PC-3 (cell line): ENCODE measurements at regions not wholly inside any gene's neighbourhood (a gene's known extent, or its start where the extent isn't known, plus 50 kb on each side); places are given as distances from the start of the nearest gene placed in this dataset.

Experiments
- ATAC-seq: fragments of 200-7000 bp; cut with Tn5 transposase; 2 replicates; pipeline ENCODE4 v1.9.1; 2020; ENCODE audit warnings: mild to moderate bottlenecking, moderate library complexity
- BruUV-seq: library from RNA; stranded (reverse); fragments of 400-500 nt; replicated peaks from 2 replicates; lab custom pipeline; 2021; lab: Mats Ljungman, UMichigan
- CTCF ChIA-PET: fragments of 300-600 bp; sonication (Branson Sonifier 250); formaldehyde crosslinking; loops from one replicate; lab custom pipeline; 2022; ENCODE audit warnings: antibody characterized with exemption; lab: Charles Lee
- POLR2A ChIA-PET: fragments of 300-600 bp; sonication (Branson Sonifier 250); formaldehyde crosslinking; loops from one replicate; lab custom pipeline; 2022; ENCODE audit warnings: antibody characterized with exemption; ENCODE audit not compliant: unreplicated experiment; lab: Charles Lee
- DNase-seq: peaks from one replicate; pipeline ENCODE4 v3.0.0-alpha.2; 2015
- H2AFZ ChIP-seq: fragments of 300-600 bp; sonication (generic); 2 replicates; pipeline ENCODE4 v1.6.0; 2016; ENCODE audit warnings: antibody characterized with exemption, low read length
- H3F3A ChIP-seq: fragments of 300-600 bp; sonication (generic); one replicate; pipeline ENCODE4 v1.6.0; 2017; ENCODE audit warnings: antibody characterized with exemption, low read length, control low read depth, mild to moderate bottlenecking; ENCODE audit not compliant: unreplicated experiment
- H3K27ac ChIP-seq: fragments of 300-600 bp; sonication (generic); 2 replicates; pipeline ENCODE4 v1.5.1; 2016; ENCODE audit warnings: mild to moderate bottlenecking, low read length
- H3K27me3 ChIP-seq: fragments of 300-600 bp; sonication (generic); 2 replicates; pipeline ENCODE4 v1.6.1; 2016; ENCODE audit warnings: low read length, mixed read lengths
- H3K36me3 ChIP-seq: fragments of 300-600 bp; sonication (generic); 2 replicates; pipeline ENCODE4 v1.6.1; 2016; ENCODE audit warnings: low read depth, mixed run types, low read length, mixed read lengths
- H3K4me1 ChIP-seq: fragments of 300-600 bp; sonication (generic); 2 replicates; pipeline ENCODE4 v1.5.1; 2016; ENCODE audit warnings: low read length; ENCODE audit not compliant: insufficient read depth
- H3K4me2 ChIP-seq: fragments of 300-600 bp; sonication (generic); 2 replicates; pipeline ENCODE4 v1.6.0; 2016; ENCODE audit warnings: low read length
- H3K4me3 ChIP-seq: fragments of 300-600 bp; sonication (generic); 2 replicates; pipeline ENCODE4 v1.5.1; 2016; ENCODE audit warnings: mild to moderate bottlenecking, low read length, mixed read lengths
- H3K79me2 ChIP-seq: fragments of 300-600 bp; sonication (generic); 2 replicates; pipeline ENCODE4 v1.6.1; 2017; ENCODE audit warnings: low read length, mixed read lengths
- H3K9ac ChIP-seq: fragments of 300-600 bp; sonication (generic); 2 replicates; pipeline ENCODE4 v1.6.0; 2016; ENCODE audit warnings: mild to moderate bottlenecking, low read length
- H3K9me2 ChIP-seq: fragments of 300-600 bp; sonication (generic); replicated peaks from 2 replicates; pipeline ENCODE4 v1.6.1; 2016; ENCODE audit warnings: mixed run types, low read length, mixed read lengths
- H3K9me3 ChIP-seq: fragments of 300-600 bp; sonication (generic); 2 replicates; pipeline ENCODE4 v1.6.1; 2016; ENCODE audit warnings: low read length, mixed read lengths
- H4K20me1 ChIP-seq: fragments of 300-600 bp; sonication (generic); 2 replicates; pipeline ENCODE4 v1.6.1; 2016; ENCODE audit warnings: low read length, mixed read lengths
- CTCF ChIP-seq: fragments of 300-600 bp; sonication (generic); conservative IDR thresholded peaks from 2 replicates; pipeline ENCODE4 v1.5.1; 2017; ENCODE audit warnings: antibody characterized with exemption, low read depth, mild to moderate bottlenecking, low read length
- EZH2 ChIP-seq: fragments of 300-600 bp; sonication (generic); IDR thresholded peaks from one replicate; pipeline ENCODE4 v1.6.1; 2017; ENCODE audit warnings: antibody characterized with exemption, mild to moderate bottlenecking, low read length; ENCODE audit not compliant: unreplicated experiment
- EZH2phosphoT487 ChIP-seq: fragments of 300-600 bp; sonication (generic); IDR thresholded peaks from 2 replicates; pipeline ENCODE4 v1.6.1; 2018; ENCODE audit warnings: mild to moderate bottlenecking, antibody characterized with exemption, low read length, borderline replicate concordance
- intact Hi-C: fragments of 100-400 bp; cut with micrococcal nuclease; formaldehyde crosslinking; loops from 2 replicates; pipeline ENCODE4 v1.9.0; 2023

GRCh38 chr4:177182728-177183127 is 126.9 kb upstream of the NEIL3 start:
- Histone ChIP-seq H3K27ac (no peak overlapping the region), H2AFZ (no peak overlapping the region), H3K9me2 (no peaks in the 10 kb centered on the region), H3K27me3 (no peaks in the 10 kb centered on the region), H3F3A (no peaks in the 10 kb centered on the region), H4K20me1 (no peaks in the 10 kb centered on the region), H3K4me1 (no peaks in the 10 kb centered on the region), H3K79me2 (no peaks in the 10 kb centered on the region), H3K4me3 (no peak overlapping the region), H3K36me3 (no peaks in the 10 kb centered on the region), H3K9ac (no peak overlapping the region), H3K9me3 (no peaks in the 10 kb centered on the region), H3K4me2 (no peak overlapping the region)
- no peak for DNase-seq
- POLR2A ChIA-PET = no interaction called here
- TF ChIP-seq EZH2 = no peak
- TF ChIP-seq EZH2phosphoT487 = no peak
- no peak for TF ChIP-seq CTCF
- intact Hi-C loops = no loop called here
- CTCF ChIA-PET = no interaction called here
- no peak for ATAC-seq
- no TSS peak for BruUV-seq

GRCh38 chr4:177185151-177185550 is 124.5 kb upstream of the NEIL3 start:
- intact Hi-C loops = no loop called here
- Histone ChIP-seq H3K27me3 (no peaks in the 10 kb centered on the region), H3K4me3 (no peak overlapping the region), H3K9ac (no peak overlapping the region), H3K9me3 (no peaks in the 10 kb centered on the region), H3K4me1 (no peaks in the 10 kb centered on the region), H3K9me2 (no peaks in the 10 kb centered on the region), H3K36me3 (no peaks in the 10 kb centered on the region), H3K27ac (no peak overlapping the region), H4K20me1 (no peaks in the 10 kb centered on the region), H2AFZ (no peak overlapping the region), H3K79me2 (no peaks in the 10 kb centered on the region), H3F3A (no peaks in the 10 kb centered on the region), H3K4me2 (no peak overlapping the region)
- CTCF ChIA-PET = no interaction called here
- BruUV-seq = no TSS peak
- TF ChIP-seq EZH2phosphoT487 (no peak), CTCF (no peak), EZH2 (no peak)
- POLR2A ChIA-PET = no interaction called here
- no peak for DNase-seq
- no peak for ATAC-seq

- no peaks in the 10 kb centered on the region for H3K79me2 ChIP-seq
- DNase-seq (no peak), ATAC-seq (no peak)
- intact Hi-C loops = no loop called here
- no peaks in the 10 kb centered on the region for H3K9me3 ChIP-seq
- H3K27ac ChIP-seq = no peak overlapping the region
- H3F3A ChIP-seq = no peaks in the 10 kb centered on the region
- BruUV-seq = no TSS peak
- H4K20me1 ChIP-seq = no peaks in the 10 kb centered on the region
- H3K4me3 ChIP-seq = no peak overlapping the region
- no peaks in the 10 kb centered on the region for H3K9me2 ChIP-seq
- TF ChIP-seq CTCF (no peak), EZH2 (no peak)
- ChIA-PET CTCF (no interaction called here), POLR2A (no interaction called here)
- H3K9ac ChIP-seq = no peak overlapping the region
- H3K27me3 ChIP-seq = no peaks in the 10 kb centered on the region
- no peak overlapping the region for H3K4me2 ChIP-seq
- H3K36me3 ChIP-seq = no peaks in the 10 kb centered on the region
- H3K4me1 ChIP-seq = no peaks in the 10 kb centered on the region
- no peak overlapping the region for H2AFZ ChIP-seq
Measured at GRCh38 chr4:177185579-177185978, 124.1 kb upstream of the NEIL3 start.
